ENCODE measurements at regions not wholly inside any gene's neighbourhood (a gene's known extent, or its start where the extent isn't known, plus 50 kb on each side); places are given as distances from the start of the nearest gene placed in this dataset.

GRCh38 chr2:18430996-18431748 is 129.3 kb downstream of the RDH14 start:
- Histone ChIP-seq H2AK9ac (replicated peaks; ENCODE audit: low read depth, low read length, poor library complexity) (no peak overlapping the region), H3K14ac (replicated peaks; ENCODE audit: low read depth, low read length) (no peak overlapping the region), H3K36me3 (ENCODE audit: control insufficient read depth, insufficient read depth, low read length) (no peaks in the 10 kb centered on the region), H3K79me1 (ENCODE audit: low read depth in 1 of 2, low read length in 2 of 2) (no peaks in the 10 kb centered on the region), H2BK5ac (ENCODE audit: low read depth, low read length, poor library complexity, severe bottlenecking) (no peak overlapping the region), H3K27ac (ENCODE audit: insufficient read depth, low read length) (no peak overlapping the region), H4K20me1 (ENCODE audit: insufficient read depth, low read length) (no peaks in the 10 kb centered on the region), H2BK15ac (ENCODE audit: low read depth, low read length) (no peak overlapping the region), H2AFZ (replicated peaks; ENCODE audit: low read length, poor library complexity) (no peak overlapping the region), H4K8ac (ENCODE audit: low read depth in 2 of 2, low read length in 2 of 2) (no peak overlapping the region), H3K9me3 (ENCODE audit: control insufficient read depth, insufficient read depth, low read length) (no peaks in the 10 kb centered on the region), H2BK20ac (ENCODE audit: low read depth, low read length) (no peak overlapping the region), H4K5ac (ENCODE audit: low read depth, low read length) (no peak overlapping the region), H3K9me1 (ENCODE audit: insufficient read depth, low read length) (no peaks in the 10 kb centered on the region), H3K18ac (ENCODE audit: low read depth, low read length) (no peak overlapping the region), H3K27me3 (ENCODE audit: control insufficient read depth, insufficient read depth, low read length) (no peaks in the 10 kb centered on the region), H3K4me3 (ENCODE audit: insufficient read depth, low read depth, low read length) (no peak overlapping the region), H3K4ac (ENCODE audit: low read depth, low read length) (no peak overlapping the region), H3K23ac (ENCODE audit: low read depth, low read length) (no peak overlapping the region), H3K4me2 (ENCODE audit: low read depth, low read length) (no peak overlapping the region), H4K91ac (ENCODE audit: insufficient read depth, low read depth, low read length) (no peak overlapping the region), H2BK120ac (ENCODE audit: low read depth, low read length) (no peak overlapping the region), H2AK5ac (ENCODE audit: low read depth, low read length) (no peak overlapping the region), H3K56ac (ENCODE audit: extremely low read depth, insufficient read depth, low read length) (no peak overlapping the region), H3K4me1 (ENCODE audit: control insufficient read depth, insufficient read depth, low read length) (peaks cover 4% of the 10 kb centered on the region), H3K9ac (ENCODE audit: low read depth, low read length) (no peak overlapping the region)
- intact Hi-C loops (cut with micrococcal nuclease) = loop anchor here (10.0 kb wide), 2 partner anchors 694 to 1234 kb away; no protein-coding TSS in a partner anchor
- TF ChIP-seq RAD21 (IDR thresholded peaks at IDR 0.05; ENCODE audit: low read length) = no peak
- TF ChIP-seq FOS (IDR thresholded peaks at IDR 0.05; ENCODE audit: low read depth, low read length) = no peak
- no peak for TF ChIP-seq MAZ (IDR thresholded peaks at IDR 0.05; ENCODE audit: borderline replicate concordance, low read depth, low read length)
- TF ChIP-seq POLR2A (IDR thresholded peaks at IDR 0.05; ENCODE audit: low read depth, low read length) = no peak
- no peak for TF ChIP-seq MXI1 (IDR thresholded peaks at IDR 0.05; ENCODE audit: borderline replicate concordance, low read depth, low read length)
- no peak for TF ChIP-seq RCOR1 (IDR thresholded peaks at IDR 0.05; ENCODE audit: insufficient replicate concordance, low read length)
- TF ChIP-seq, protein P1, sequence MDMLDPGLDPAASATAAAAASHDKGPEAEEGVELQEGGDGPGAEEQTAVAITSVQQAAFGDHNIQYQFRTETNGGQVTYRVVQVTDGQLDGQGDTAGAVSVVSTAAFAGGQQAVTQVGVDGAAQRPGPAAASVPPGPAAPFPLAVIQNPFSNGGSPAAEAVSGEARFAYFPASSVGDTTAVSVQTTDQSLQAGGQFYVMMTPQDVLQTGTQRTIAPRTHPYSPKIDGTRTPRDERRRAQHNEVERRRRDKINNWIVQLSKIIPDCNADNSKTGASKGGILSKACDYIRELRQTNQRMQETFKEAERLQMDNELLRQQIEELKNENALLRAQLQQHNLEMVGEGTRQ (IDR thresholded peaks at IDR 0.05; ENCODE audit: low read depth, low read length) = no peak
- TF ChIP-seq CHD1 (IDR thresholded peaks at IDR 0.05; ENCODE audit: low read depth, low read length) = no peak
- TF ChIP-seq CEBPB (IDR thresholded peaks at IDR 0.05; ENCODE audit: low read depth, low read length) = no peak
- TF ChIP-seq, protein P2, sequence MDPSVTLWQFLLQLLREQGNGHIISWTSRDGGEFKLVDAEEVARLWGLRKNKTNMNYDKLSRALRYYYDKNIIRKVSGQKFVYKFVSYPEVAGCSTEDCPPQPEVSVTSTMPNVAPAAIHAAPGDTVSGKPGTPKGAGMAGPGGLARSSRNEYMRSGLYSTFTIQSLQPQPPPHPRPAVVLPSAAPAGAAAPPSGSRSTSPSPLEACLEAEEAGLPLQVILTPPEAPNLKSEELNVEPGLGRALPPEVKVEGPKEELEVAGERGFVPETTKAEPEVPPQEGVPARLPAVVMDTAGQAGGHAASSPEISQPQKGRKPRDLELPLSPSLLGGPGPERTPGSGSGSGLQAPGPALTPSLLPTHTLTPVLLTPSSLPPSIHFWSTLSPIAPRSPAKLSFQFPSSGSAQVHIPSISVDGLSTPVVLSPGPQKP (IDR thresholded peaks at IDR 0.05; ENCODE audit: borderline replicate concordance, low read depth, low read length) = no peak
- no peak for TF ChIP-seq BHLHE40 (IDR thresholded peaks at IDR 0.05; ENCODE audit: low read depth, low read length)
- no peak for TF ChIP-seq MAFK (IDR thresholded peaks at IDR 0.05; ENCODE audit: low read depth, low read length)
- TF ChIP-seq NFE2L2 (IDR thresholded peaks at IDR 0.05; ENCODE audit: low read depth, low read length) = no peak
- no peak for TF ChIP-seq RFX5 (IDR thresholded peaks at IDR 0.05; ENCODE audit: low read depth, low read length)
- no peak for TF ChIP-seq CTCF (conservative IDR thresholded peaks at IDR 0.05; ENCODE audit: low read depth, low read length)
- TF ChIP-seq SMC3 (IDR thresholded peaks at IDR 0.05; ENCODE audit: low read depth, low read length) = no peak
- ATAC-seq (ENCODE audit: low read depth) (no peak), DNase-seq (no peak)
- no CpG with 5 or more reads among the region's 4 CpGs for WGBS, 2 experiments (ENCODE audit: extremely low coverage in 2 of 2, insufficient read length in 1 of 2)
- dilution Hi-C loops (cut with HindIII; ENCODE audit: low sequenced_read_pairs, unreplicated experiment) = no loop called here
- in situ Hi-C loops (cut with MboI; ENCODE audit: low sequenced_read_pairs) = loop anchor here (10.0 kb wide), 3 partner anchors 314 to 1424 kb away; no protein-coding TSS in a partner anchor
- BruUV-seq (replicated peaks) = no TSS peak
- ChIA-PET CTCF (interaction anchor here (0.7 to 1.3 kb wide), 3 partner anchors 20 to 1432 kb away, joined by 3 to 4 read pairs (median 4); no protein-coding TSS in a partner anchor), POLR2A (ENCODE audit: unreplicated experiment) (no interaction called here)

Data from IMR-90 (cell line).